IPS-20b (cell line): ENCODE measurements at regions not wholly inside any gene's neighbourhood (a gene's known extent, or its start where the extent isn't known, plus 50 kb on each side); places are given as distances from the start of the nearest gene placed in this dataset.

ENCODE experiments used
- H3K27ac ChIP-seq: one replicate; pipeline ENCODE4 v1.5.1; 2013; ENCODE audit warnings: low read length
- H3K27me3 ChIP-seq: 2 replicates; pipeline ENCODE4 v1.6.1; 2013; ENCODE audit warnings: mild to moderate bottlenecking, low read length, inconsistent platforms; ENCODE audit not compliant: insufficient read depth
- H3K36me3 ChIP-seq: 2 replicates; pipeline ENCODE4 v1.6.1; 2013; ENCODE audit warnings: low read depth, mild to moderate bottlenecking, inconsistent platforms, low read length, moderate library complexity; ENCODE audit not compliant: insufficient read depth
- H3K4me1 ChIP-seq: 2 replicates; pipeline ENCODE4 v1.6.1; 2013; ENCODE audit warnings: mild to moderate bottlenecking, control low read depth, inconsistent platforms, low read length, moderate library complexity; ENCODE audit not compliant: insufficient read depth
- H3K4me3 ChIP-seq: 2 replicates; pipeline ENCODE4 v1.5.1; 2013; ENCODE audit warnings: mild to moderate bottlenecking, low read length, inconsistent platforms
- H3K9ac ChIP-seq: 2 replicates; pipeline ENCODE4 v1.6.1; 2013; ENCODE audit warnings: low read depth, mild to moderate bottlenecking, inconsistent platforms, low read length, moderate library complexity
- H3K9me3 ChIP-seq: 2 replicates; pipeline ENCODE4 v1.6.1; 2013; ENCODE audit warnings: mild to moderate bottlenecking, low read depth, low read length, inconsistent platforms; ENCODE audit not compliant: insufficient read depth

DNA sequence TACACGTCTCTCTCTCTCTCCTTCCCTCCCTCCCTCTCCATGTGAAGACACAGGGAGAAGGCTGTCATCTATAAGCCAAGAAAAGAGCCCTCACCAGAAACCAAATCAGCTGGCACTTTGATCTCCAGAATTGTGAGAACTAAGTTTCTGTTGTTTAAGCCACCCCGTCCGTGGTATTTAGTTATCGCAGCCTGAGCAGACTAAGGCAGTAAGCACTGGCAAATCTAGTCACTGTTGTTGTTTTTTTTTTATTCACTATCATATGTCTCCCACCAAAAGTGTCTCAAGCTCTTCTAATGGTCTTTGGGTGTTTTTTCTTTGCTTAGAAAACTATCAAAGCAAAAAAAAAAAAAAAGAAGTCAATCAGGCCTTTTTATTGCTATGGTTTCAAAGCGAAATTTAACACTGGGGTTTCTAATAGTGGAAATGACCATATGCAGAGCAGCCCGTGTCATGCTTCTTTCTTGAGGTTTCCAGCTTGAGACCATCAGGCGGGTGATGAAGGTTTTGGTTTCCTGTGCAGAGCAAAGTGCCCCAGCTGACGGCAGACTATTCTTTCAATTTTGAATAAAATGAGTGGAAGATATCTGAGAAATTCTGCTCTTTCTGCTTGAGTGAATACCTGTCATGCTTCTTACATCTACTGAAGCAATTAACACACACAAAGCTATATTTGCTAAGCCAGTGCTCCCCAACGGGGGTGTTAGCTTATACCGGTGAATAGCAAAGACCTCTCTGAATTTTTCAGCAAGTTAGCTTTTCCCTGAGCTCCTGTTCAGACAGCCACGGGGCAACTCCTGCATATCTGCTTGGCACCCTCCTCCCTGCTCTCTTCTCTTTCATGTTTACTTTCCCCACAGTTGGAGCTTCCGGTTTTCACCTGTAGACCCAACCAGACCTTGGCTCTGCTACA is 394.1 kb upstream of the ATP5MC3 start:
- Histone ChIP-seq H3K4me1 (peaks cover 3% of the 10 kb centered on the region; the same call in 1 of the 2 replicates), H3K27ac (no peak overlapping the region), H3K4me3 (no peak overlapping the region), H3K36me3 (no peaks in the 10 kb centered on the region), H3K9me3 (no peaks in the 10 kb centered on the region), H3K9ac (no peak overlapping the region), H3K27me3 (no peaks in the 10 kb centered on the region)

DNA sequence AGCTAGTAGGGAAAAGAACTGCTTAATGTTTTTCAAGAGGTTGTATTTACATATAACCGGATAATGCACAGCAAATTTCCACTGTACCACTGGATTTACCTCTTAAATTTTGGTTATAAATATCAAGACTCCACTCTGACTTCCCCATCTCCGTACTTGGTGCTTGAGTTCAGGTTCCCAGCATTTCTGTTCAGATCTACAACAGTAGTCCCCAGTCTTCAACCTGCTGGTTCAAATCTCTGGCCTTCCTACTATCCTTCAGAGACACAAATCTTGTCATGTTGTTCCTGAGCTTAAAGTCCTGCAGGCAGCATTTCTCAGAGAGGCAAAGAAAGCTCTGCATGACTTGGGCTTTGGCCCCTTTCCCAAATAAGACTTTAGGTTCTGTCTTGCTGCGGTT is 392.6 kb upstream of the ATP5MC3 start:
- Histone ChIP-seq H3K9ac (no peak overlapping the region), H3K36me3 (no peaks in the 10 kb centered on the region), H3K9me3 (no peaks in the 10 kb centered on the region), H3K27me3 (no peaks in the 10 kb centered on the region), H3K4me1 (no peaks in the 10 kb centered on the region), H3K27ac (no peak overlapping the region), H3K4me3 (no peak overlapping the region)

DNA sequence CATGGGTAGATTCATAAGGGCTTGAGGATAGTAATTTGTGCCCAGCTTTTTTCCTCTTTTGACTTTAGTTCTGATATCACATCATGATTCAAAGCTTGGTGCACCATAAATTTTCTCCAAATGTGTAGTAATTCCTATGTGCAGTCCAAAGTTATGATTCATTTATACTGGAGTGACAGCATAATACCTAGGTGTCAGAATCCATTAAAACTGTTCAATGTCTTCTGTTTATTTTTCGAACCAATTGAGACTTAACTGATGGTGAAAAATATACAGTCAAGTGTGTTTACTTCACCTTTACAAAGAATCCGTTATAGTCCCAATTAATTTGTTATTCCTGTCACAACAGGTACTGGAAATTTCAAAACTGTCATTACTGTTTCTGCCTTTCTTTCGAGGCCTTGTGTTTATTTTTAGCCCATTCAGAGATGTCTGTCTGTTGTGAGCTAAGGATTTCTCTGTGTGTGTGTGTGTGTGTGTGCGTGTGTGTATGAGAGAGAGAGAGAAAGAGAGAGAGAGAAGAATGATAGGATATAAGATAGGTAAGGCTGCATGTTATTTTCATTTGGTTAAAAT is 389.7 kb upstream of the ATP5MC3 start:
- no peaks in the 10 kb centered on the region for H3K36me3 ChIP-seq
- no peaks in the 10 kb centered on the region for H3K9me3 ChIP-seq
- no peaks in the 10 kb centered on the region for H3K27me3 ChIP-seq
- no peak overlapping the region for H3K9ac ChIP-seq
- H3K27ac ChIP-seq = no peak overlapping the region
- peaks cover 6% of the 10 kb centered on the region; the same call in 1 of the 2 replicates for H3K4me1 ChIP-seq
- no peak overlapping the region for H3K4me3 ChIP-seq

DNA sequence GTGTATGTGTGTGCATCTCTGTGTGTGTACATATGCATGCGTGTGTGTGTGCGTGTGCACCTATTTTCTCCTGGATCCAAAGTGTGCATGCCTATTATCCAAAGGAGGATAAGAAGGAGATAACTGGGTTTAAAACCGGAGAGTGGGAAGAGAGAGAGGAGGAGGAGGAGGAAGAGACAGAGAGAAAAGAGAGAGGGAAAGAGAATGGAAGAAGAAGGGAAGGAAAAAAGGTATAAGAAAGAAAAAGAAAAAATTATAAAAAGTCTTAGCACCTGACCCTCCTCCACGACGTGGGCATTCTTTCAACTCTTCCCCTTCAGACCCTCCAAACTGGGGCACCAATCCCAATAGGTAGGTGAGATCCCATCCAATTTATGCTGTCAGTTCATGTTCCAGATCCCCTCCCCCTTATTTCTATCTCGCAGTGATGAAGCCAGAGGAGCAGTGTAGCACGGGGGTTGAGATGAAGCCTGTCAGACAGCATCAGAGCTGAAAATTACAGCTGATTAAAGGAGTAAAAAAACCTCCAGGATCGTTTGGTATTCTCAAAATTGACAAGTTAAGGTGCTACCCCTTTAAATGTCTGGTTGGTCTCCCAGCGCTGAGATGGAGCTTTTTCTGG is 386.7 kb upstream of the ATP5MC3 start:
- Histone ChIP-seq H3K4me1 (peaks cover 6% of the 10 kb centered on the region; the same call in 1 of the 2 replicates), H3K36me3 (no peaks in the 10 kb centered on the region), H3K9me3 (no peaks in the 10 kb centered on the region), H3K9ac (no peak overlapping the region), H3K27ac (no peak overlapping the region), H3K4me3 (no peak overlapping the region), H3K27me3 (no peaks in the 10 kb centered on the region)

DNA sequence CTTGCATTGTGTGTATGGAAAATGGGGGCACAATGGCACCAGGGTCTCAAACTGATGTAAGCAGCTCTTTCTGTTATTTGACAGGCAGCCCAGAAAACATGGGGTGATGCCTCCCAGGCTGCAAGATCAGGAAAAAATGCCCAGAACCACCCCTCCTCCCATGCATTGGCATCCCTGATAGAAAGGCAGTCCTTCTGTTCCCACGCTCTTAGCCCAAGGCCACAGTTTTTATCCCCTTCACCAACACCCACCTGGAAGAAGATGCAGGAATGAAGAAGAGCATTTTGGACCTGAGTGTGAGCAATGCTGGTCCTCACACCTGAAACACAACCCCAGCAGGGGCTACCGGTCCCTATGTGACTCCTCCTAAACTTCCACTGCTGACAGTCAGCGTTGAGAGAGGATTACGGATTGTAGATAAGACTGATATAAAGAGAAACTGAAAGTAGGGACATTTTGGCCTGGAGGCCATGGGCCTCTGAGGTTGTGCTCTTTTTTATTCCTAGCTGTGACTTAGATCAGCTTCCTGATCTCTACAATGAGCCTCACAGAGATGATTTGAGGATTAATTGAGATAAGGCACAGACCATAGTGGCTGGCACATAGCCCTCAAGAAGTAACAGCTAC is 386.0 kb upstream of the ATP5MC3 start:
- H3K4me1 ChIP-seq = peaks cover 6% of the 10 kb centered on the region; the same call in 1 of the 2 replicates
- H3K9me3 ChIP-seq = no peaks in the 10 kb centered on the region
- no peak overlapping the region for H3K27ac ChIP-seq
- no peak overlapping the region for H3K4me3 ChIP-seq
- no peak overlapping the region for H3K9ac ChIP-seq
- no peaks in the 10 kb centered on the region for H3K36me3 ChIP-seq
- H3K27me3 ChIP-seq = no peaks in the 10 kb centered on the region

DNA sequence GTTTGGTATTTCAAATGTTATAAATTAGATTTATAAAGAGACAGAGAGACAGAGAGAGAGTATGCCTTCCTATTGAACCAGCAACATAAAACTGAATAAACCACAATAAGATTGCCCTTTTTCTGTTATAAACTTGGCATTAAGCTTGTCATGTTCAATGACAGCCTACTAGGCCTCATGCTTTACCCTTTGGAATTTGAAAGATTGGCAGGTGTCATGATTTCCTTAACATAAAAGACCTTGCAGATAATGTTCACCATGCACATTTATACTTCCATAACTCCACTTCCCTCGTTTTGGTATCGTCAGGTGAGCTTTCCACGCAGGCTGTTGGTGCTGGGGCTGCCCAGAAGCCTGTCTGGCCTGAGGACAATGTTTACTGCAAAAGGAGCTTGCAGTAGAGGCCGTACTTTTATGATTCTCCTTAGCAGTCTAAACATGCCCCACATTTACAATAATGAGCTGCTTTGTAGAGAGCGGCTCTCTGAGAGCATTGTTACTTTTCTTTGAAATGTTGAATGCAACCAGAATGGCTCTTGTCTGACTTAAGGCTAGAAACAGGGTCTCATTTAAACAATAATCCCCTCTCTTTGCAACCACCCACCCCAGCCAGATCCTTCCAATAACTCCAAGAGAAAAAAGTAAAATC is 379.1 kb upstream of the ATP5MC3 start:
- Histone ChIP-seq H3K9me3 (no peaks in the 10 kb centered on the region), H3K27me3 (no peaks in the 10 kb centered on the region), H3K4me3 (no peak overlapping the region), H3K36me3 (no peaks in the 10 kb centered on the region), H3K9ac (no peak overlapping the region), H3K4me1 (peaks cover 7% of the 10 kb centered on the region), H3K27ac (no peak overlapping the region)

DNA sequence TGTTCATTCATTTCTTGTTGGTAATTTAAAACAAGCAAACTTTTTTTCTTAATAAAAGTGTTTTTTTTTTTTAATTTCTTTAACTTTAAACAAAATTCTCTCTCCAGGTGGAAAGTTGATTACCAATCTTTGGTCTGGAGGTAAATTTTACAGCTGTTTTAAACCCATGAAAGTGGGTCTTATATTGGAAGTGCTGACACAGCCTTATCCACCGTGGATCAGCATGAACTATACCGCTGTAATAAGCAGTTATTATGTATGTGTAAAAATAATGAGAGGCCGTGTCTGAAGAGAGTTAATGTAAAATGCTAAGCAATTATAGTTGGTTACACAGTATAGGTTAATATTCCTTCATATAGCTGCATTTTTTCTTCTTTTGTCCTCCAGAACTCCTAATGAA is 378.1 kb upstream of the ATP5MC3 start:
- no peaks in the 10 kb centered on the region for H3K36me3 ChIP-seq
- no peaks in the 10 kb centered on the region for H3K9me3 ChIP-seq
- no peak overlapping the region for H3K9ac ChIP-seq
- peaks cover 7% of the 10 kb centered on the region for H3K4me1 ChIP-seq
- no peaks in the 10 kb centered on the region for H3K27me3 ChIP-seq
- H3K27ac ChIP-seq = no peak overlapping the region
- no peak overlapping the region for H3K4me3 ChIP-seq

DNA sequence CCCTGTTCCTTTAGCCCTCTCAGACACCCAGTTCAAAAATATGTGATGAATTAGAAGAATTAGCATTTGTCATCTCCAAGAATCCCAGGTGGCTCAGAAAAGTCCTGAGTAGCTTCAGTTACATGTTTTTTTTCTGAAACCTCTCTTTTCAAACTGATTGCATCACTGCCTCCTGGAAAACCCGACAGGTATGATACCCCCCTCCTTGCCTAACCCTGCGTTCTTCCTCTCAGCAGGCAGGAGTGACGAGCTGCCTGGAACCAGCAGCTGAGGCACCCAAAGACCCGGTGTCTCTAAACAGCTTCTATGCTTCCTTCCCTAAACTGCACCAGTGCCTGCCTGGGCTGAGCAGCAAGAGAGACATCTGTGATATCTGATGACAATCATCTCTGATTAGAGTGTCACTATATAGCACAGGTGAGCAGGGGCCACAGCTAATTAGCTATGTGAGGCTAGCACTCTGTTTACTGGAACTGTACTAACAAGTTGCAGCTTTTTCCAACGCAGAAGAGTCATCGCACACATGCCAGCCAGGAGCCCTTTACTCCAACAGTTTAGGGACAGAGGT is 376.4 kb upstream of the ATP5MC3 start:
- no peaks in the 10 kb centered on the region for H3K9me3 ChIP-seq
- H3K4me1 ChIP-seq = peaks cover 7% of the 10 kb centered on the region
- no peaks in the 10 kb centered on the region for H3K36me3 ChIP-seq
- no peaks in the 10 kb centered on the region for H3K27me3 ChIP-seq
- H3K9ac ChIP-seq = no peak overlapping the region
- H3K4me3 ChIP-seq = no peak overlapping the region
- H3K27ac ChIP-seq = no peak overlapping the region

DNA sequence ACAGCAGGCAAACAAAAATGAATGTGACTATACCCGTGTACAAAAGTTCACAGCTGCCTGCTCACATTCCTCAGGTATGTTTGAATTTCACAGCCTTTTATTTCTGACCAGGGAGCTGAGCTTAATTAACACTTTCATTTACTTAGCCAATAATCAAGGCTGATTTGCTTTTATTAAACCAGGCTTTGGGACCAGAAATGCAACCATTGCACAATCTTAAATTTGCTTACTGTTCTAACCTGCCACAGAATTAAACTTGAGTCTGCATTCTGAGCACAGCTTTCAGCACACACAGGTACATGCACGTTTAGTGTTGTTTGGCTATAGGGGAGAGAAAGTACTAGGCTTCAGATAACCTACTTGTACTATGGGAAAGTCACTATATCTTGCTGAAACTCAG is 372.4 kb upstream of the ATP5MC3 start:
- Histone ChIP-seq H3K27ac (no peak overlapping the region), H3K36me3 (no peaks in the 10 kb centered on the region), H3K9me3 (no peaks in the 10 kb centered on the region), H3K27me3 (no peaks in the 10 kb centered on the region), H3K4me3 (no peak overlapping the region), H3K9ac (no peak overlapping the region), H3K4me1 (no peaks in the 10 kb centered on the region)

DNA sequence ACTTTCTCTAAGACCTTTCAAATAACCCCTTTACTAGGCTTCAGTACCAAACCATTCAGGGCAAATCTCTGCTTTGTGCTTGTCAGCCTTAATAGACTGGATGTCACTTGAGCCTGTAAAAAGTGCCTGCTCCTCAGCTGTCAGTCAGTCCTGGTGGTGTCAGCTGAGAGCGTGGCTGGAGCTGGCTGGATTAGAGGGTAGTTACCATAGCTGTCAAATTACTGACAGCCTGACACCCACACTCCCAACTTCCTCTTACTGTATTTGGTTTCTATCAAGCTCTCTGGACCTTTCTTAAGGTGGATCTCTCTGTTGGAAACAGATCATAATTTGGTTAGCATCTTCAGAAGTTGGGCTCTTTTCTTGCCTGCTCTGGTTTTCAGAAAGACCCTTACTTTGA is 371.4 kb upstream of the ATP5MC3 start:
- Histone ChIP-seq H3K4me3 (no peak overlapping the region), H3K9ac (no peak overlapping the region), H3K27me3 (no peaks in the 10 kb centered on the region), H3K9me3 (no peaks in the 10 kb centered on the region), H3K4me1 (no peaks in the 10 kb centered on the region), H3K27ac (no peak overlapping the region), H3K36me3 (no peaks in the 10 kb centered on the region)

DNA sequence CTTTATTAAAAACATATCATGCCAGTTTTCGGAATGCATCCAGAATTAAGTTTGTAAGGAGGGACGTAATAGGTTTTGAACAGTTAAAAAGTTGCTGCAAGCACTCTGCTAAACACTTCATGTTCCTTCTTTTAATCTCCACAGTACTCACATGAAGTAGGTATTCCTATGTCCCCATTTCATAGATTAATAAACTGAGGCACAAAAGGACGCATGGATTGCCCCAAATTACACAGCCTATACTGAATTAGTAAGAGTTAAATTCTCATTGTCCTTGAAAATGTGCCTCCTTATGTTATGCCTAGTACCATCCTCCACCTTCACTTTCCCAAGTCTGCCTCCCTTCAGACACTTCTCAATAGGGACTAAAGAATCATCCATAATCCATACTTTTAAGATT is 358.9 kb upstream of the ATP5MC3 start:
- no peak overlapping the region for H3K4me3 ChIP-seq
- no peaks in the 10 kb centered on the region for H3K27me3 ChIP-seq
- H3K36me3 ChIP-seq = no peaks in the 10 kb centered on the region
- H3K27ac ChIP-seq = no peak overlapping the region
- peaks cover 5% of the 10 kb centered on the region; the same call in 1 of the 2 replicates for H3K9me3 ChIP-seq
- H3K9ac ChIP-seq = no peak overlapping the region
- H3K4me1 ChIP-seq = no peaks in the 10 kb centered on the region
